ENCODE measurements at regions not wholly inside any gene's neighbourhood (a gene's known extent, or its start where the extent isn't known, plus 50 kb on each side); places are given as distances from the start of the nearest gene placed in this dataset.

GRCh38 chrX:150303386-150304097 is 59.6 kb upstream of the MAMLD1 start:
- Histone ChIP-seq H3K4me2 (ENCODE audit: low read depth, low read length) (no peak overlapping the region), H2AFZ (ENCODE audit: low read length) (no peak overlapping the region), H3K9me3 (ENCODE audit: low read length) (no peaks in the 10 kb centered on the region), H3K79me2 (ENCODE audit: insufficient read depth, low read length) (no peaks in the 10 kb centered on the region), H3K27ac (ENCODE audit: extremely low read length, insufficient read depth, low read length) (no peak overlapping the region), H3K4me1 (ENCODE audit: insufficient read depth, low read length) (no peaks in the 10 kb centered on the region), H4K20me1 (ENCODE audit: insufficient read depth, low read length) (no peaks in the 10 kb centered on the region), H3K36me3 (replicated peaks in 1 of 2; ENCODE audit: control insufficient read depth in 1 of 2, insufficient read depth in 2 of 2, low read length in 2 of 2) (no peaks in the 10 kb centered on the region), H3K27me3 (ENCODE audit: control insufficient read depth in 1 of 2, insufficient read depth in 2 of 2, low read length in 2 of 2) (no peaks in the 10 kb centered on the region; a peak in 1 of 5 replicates), H3K9ac (ENCODE audit: insufficient read depth, low read depth, low read length) (no peak overlapping the region), H3K4me3 (replicated peaks in 1 of 3; ENCODE audit: insufficient read depth in 1 of 3, low read depth in 2 of 3, low read length in 3 of 3) (no peak overlapping the region)
- CTCF ChIA-PET (ENCODE audit: low intra/inter-chr PET ratio, low total read pairs), result no interaction called here
- WGBS (ENCODE audit: low lambda C conversion rate), result 0% methylated on average over 3 of the region's 4 CpGs
- no TSS peak for BruUV-seq (replicated peaks)
- TF ChIP-seq SAP130 (CRISPR knock-in tag; IDR thresholded peaks at IDR 0.05; ENCODE audit: low read depth), result no peak
- TF ChIP-seq ATM (IDR thresholded peaks at IDR 0.05; ENCODE audit: borderline replicate concordance), result no peak
- intact Hi-C loops (cut with micrococcal nuclease; ENCODE audit: unreplicated experiment) (no loop called here), in situ Hi-C loops (cut with HindIII; ENCODE audit: extremely low pct_ligation_motif_present, low pct_unique_long_range_greater_than_20kb) (no loop called here)
- POLR2A ChIA-PET, result no interaction called here
- no peak for DNase-seq (ENCODE audit: low spot score)
- no peak for FAIRE-seq
- ATAC-seq, result no peak

GRCh38 chrX:150306002-150306401 is 57.1 kb upstream of the MAMLD1 start:
- Histone ChIP-seq H3K4me3 (replicated peaks in 1 of 3; ENCODE audit: insufficient read depth in 1 of 3, low read depth in 2 of 3, low read length in 3 of 3) (no peak overlapping the region), H3K36me3 (replicated peaks in 1 of 2; ENCODE audit: control insufficient read depth in 1 of 2, insufficient read depth in 2 of 2, low read length in 2 of 2) (no peaks in the 10 kb centered on the region), H3K9ac (ENCODE audit: insufficient read depth, low read depth, low read length) (no peak overlapping the region), H4K20me1 (ENCODE audit: insufficient read depth, low read length) (no peaks in the 10 kb centered on the region), H2AFZ (ENCODE audit: low read length) (no peak overlapping the region), H3K4me1 (ENCODE audit: insufficient read depth, low read length) (no peaks in the 10 kb centered on the region), H3K27me3 (ENCODE audit: control insufficient read depth in 1 of 2, insufficient read depth in 2 of 2, low read length in 2 of 2) (no peaks in the 10 kb centered on the region; a peak in 2 of 5 replicates), H3K79me2 (ENCODE audit: insufficient read depth, low read length) (no peaks in the 10 kb centered on the region), H3K27ac (ENCODE audit: extremely low read length, insufficient read depth, low read length) (no peak overlapping the region), H3K9me3 (ENCODE audit: low read length) (no peaks in the 10 kb centered on the region), H3K4me2 (ENCODE audit: low read depth, low read length) (no peak overlapping the region)
- FAIRE-seq (peak; percentile 26), ATAC-seq (peak; percentile 74), DNase-seq (ENCODE audit: low spot score) (no peak)
- 8% methylated on average over 2 of the region's 6 CpGs for WGBS (ENCODE audit: low lambda C conversion rate)
- POLR2A ChIA-PET, result no interaction called here
- TF ChIP-seq STAG1 (CRISPR knock-in tag; IDR thresholded peaks at IDR 0.05) (peak; percentile 47), HNF1B (CRISPR knock-in tag; IDR thresholded peaks at IDR 0.05) (no peak)
- no TSS peak for BruUV-seq (replicated peaks)
- in situ Hi-C loops (cut with HindIII; ENCODE audit: extremely low pct_ligation_motif_present, low pct_unique_long_range_greater_than_20kb), result no loop called here
- intact Hi-C loops (cut with micrococcal nuclease; ENCODE audit: unreplicated experiment), result no loop called here
- CTCF ChIA-PET (ENCODE audit: low intra/inter-chr PET ratio, low total read pairs), result no interaction called here

Measured in HepG2 (cell line).